ENCODE measurements at regions not wholly inside any gene's neighbourhood (a gene's known extent, or its start where the extent isn't known, plus 50 kb on each side); places are given as distances from the start of the nearest gene placed in this dataset.
"Not testable (repeated sequence)": the region's sequence is repeated elsewhere in the genome, so short reads cannot be mapped to it uniquely, and the experiment has no call there.

DNA sequence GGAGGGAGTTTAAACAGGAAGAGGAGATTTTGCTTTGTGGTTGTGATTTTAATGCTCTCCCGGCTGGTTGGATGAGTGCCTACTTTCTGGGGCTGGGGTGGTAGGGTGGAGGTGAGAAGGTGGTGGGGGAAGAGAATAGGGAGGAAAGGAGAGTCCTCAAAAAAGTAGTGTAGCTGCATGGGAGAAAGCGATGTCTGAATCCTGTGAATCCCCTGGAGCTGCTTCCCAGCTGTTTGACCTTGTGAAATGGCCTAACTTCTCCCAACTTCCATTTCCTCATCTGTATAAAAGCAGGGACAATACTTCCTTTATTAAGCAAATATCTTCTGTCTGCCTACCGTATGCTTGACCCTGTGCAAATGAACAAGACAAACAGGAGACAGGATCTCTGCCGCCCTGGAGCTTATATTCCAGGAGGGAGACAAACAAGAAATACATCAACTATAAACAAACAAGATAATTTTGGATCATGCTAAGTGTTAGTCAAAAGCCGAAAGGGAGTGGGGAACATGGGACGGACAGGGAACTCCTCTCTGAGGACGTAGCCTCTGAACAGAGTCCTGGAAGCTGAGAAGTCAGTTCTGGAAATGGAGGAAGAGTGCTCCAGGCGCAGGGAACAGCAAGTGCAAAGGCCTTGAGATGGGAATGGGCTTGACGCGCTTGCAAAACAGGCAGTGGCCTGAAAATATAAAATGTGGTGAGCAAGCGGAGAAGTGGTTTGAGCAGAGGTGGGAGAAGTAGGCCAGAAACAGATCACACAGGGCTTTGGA lies 103.5 kb downstream of the SPRY4 start:
- no peak for DNase-seq

DNA sequence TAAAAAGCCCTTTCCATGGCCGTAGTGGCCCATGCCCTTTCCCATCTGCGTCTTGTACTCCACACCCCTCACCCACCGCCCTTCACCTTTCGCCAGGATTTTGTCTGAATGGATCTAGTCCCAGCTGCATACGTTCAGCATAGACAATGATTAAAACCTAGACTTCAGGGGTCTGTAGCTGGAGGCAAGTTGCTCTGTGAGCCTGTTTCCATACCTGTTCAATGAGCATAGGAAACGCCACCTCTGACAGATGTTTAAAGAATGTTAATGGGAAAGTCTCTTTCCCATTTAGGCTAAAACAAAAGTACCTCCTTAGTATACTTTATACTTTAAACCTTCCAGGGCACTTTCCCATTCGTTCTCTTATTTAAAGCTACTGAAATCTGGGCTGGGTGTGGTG lies 105.7 kb downstream of the SPRY4 start:
- no peak for DNase-seq

GRCh38 chr5:142216931-142217330 lies 107.9 kb downstream of the SPRY4 start:
- DNase-seq = no peak

DNA sequence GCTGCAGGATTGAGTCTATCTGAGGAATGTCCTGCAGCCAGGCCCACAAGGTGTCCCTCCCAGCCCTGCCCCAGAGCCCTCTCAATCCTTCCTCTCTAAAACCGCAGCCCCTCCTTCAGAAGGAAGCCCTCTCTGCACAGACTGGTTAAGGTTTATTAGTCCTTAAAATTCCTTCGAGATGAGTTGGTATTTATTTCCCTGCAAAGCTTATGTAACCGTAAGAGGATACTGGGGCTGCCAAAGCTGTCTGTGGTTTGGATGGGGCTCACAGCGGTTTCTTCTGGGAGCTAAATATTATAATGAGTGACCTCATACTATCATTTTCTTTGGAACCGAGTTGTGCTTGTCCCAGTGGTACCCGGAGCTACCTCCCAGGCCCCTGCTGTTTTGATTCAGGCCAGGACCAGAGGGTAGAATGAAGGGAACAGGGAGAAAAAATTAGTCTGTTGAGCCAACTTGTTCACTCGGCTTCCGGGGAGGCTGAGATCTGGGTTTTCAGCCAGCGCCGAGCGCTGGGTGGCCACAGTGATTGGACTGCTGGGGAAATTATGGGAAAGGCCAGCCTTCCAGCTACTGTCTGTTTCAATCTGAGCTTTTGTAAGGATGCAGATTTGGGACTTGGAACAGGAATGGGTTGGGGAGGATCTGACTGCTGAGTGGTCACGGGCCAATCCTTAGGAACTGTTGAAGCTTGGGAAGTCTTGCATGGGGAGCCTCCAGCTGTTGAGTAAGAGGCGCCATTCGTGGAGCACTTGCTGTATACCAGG lies 107.5 kb downstream of the NDFIP1 start:
- no peak for DNase-seq

GRCh38 chr5:142213077-142213476 lies 104.5 kb downstream of the NDFIP1 start:
- no peak for DNase-seq

GRCh38 chr5:142211918-142212317 lies 103.3 kb downstream of the NDFIP1 start:
- no peak for DNase-seq

- DNase-seq = no peak
These were observed 102.4 kb downstream of the NDFIP1 start for GRCh38 chr5:142210864-142211412.

- DNase-seq = no peak
These were observed 101.4 kb downstream of the NDFIP1 start for GRCh38 chr5:142210011-142210410.

DNA sequence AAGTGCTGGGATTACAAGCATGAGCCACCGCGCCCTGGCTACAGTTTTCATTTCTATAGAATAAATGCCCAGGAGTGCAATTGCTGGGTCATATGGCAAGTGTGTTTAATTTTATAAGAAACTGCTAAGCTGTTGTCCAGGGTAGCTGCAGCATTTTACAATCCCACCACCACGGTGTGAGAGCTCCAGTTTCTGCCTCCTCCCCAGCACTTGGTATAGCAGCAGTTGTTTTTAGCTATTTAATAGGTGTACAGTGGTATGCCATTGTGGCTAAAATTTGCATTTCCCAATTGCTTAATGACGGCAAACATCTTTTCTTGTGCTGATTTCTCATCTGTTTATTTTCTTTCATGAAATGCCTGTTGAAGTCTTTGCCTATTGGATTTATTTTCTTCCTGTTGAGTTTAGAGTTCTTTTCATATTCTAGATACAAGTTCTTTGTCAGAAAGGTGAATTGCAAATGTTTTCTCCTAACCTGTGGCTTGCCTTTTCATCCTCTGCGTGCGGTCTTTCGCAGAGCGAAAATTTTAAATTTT lies 100.3 kb downstream of the NDFIP1 start:
- DNase-seq = no peak

DNA sequence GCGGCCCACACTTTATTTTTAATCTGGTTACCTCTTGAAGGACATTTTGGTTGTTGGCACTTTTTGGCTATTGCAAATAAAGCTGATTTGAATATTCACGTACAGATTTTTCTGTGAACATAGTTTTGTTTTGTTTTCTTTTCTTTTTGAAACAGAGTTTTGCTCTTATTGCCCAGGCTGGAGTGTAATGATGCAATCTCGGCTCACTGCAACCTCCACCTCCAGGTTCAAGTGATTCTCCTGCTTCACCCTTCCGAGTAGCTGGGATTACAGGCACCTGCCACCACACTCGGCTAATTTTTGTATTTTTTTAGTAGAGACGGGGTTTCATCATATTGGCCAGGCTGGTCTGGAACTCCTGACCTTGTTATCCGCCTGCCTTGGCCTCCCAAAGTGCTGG lies 99.7 kb downstream of the NDFIP1 start:
- DNase-seq = not testable (repeated sequence)

GRCh38 chr5:142206801-142207200 lies 98.2 kb downstream of the NDFIP1 start:
- no peak for DNase-seq

GRCh38 chr5:142204219-142204618 lies 95.6 kb downstream of the NDFIP1 start:
- no peak for DNase-seq
